Effector CD8-positive, alpha-beta T cell (primary cell): ENCODE measurements at regions not wholly inside any gene's neighbourhood (a gene's known extent, or its start where the extent isn't known, plus 50 kb on each side); places are given as distances from the start of the nearest gene placed in this dataset.

ENCODE experiments used
- DNase-seq: peaks from one replicate; lab custom pipeline; 2025; lab: John Stamatoyannopoulos, UW

GRCh38 chr20:50379049-50379990, 130.9 kb upstream of the PTPN1 start:
- DNase-seq, result no peak

GRCh38 chr20:50379991-50380696, 130.0 kb upstream of the PTPN1 start:
- DNase-seq, result no peak

- DNase-seq, result no peak
Observed at GRCh38 chr20:50380697-50381040, 129.5 kb upstream of the PTPN1 start.

DNA sequence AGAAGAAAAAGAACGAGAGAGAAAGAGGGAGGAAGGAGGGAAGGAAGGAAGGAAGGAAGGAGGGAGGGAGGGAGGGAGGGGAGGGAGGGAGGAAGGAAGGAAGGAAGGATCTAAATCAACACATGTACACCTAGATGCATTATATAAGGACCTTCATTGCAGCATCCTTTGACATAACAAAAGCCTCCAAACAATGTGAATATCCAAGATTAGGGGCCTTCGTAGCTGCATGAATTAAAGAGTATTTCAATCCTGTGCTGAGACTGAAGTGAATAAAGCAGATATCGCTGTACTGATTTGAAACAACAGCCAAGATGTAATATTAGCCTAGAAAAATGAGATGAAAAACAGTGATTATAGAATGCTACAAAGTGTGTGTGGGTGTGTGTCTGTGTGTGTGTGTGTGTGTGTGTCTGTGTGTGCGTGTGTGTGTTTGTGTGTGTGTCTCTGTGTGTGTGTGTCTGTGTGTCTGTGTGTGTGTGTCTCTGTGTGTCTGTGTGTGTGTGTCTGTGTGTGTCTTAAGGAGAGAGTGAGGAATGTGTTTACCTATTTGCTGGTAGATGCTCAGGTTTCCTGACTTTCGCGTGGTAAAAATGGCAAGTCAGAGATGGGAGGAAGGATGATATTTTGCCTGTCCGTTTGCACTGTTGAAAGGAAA, 129.0 kb upstream of the PTPN1 start:
- no peak for DNase-seq

- DNase-seq, result no peak
Observed at GRCh38 chr20:50381771-50382593, 128.2 kb upstream of the PTPN1 start.

DNA sequence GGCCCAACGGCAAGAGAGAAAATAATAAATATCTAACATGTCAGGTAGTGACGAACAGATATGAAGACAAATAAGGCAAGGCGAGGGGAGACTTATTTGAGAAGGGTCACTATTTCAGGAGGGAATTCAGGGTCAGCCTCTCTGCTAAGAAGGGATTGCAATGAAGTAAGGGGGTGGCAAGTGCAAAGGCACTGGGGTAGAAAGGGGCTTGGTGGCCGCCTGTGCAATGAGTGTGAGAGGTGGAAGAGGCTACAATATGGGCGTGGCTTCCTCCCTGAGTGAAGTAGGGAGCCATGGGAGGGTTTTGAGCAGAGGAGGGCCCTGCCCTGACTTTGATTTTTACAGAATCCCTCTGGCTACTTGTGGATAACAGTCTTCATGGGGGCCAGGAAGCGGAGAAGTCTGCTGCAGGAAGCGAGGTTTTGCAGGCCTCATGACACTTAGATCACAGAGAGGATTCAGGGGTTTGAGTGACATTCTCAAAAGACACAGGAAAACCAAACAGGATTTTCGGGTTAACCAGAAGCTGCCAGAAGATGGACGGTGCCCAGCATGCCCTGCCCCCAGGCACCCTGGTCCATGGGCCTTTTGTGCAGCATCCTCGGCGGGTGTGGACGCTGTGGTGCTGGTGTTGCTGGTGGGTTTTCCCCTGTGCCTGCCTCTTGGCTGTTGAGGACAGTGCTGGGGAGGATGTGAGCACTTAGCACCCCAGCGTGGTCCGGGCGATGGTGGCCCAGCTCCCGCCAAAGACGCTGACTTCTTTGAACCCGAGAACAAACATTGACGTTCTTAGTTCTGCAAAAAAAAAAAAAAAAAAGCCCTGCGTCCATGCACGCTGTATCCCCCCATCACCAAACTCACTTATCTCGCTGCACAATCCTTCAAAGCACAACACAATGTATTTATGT, 124.2 kb upstream of the PTPN1 start:
- peak; percentile 5 for DNase-seq

GRCh38 chr20:50386641-50386960, 123.6 kb upstream of the PTPN1 start:
- no peak for DNase-seq

GRCh38 chr20:50387218-50387995, 122.8 kb upstream of the PTPN1 start:
- no peak for DNase-seq

GRCh38 chr20:50387996-50388332, 122.2 kb upstream of the PTPN1 start:
- no peak for DNase-seq

DNA sequence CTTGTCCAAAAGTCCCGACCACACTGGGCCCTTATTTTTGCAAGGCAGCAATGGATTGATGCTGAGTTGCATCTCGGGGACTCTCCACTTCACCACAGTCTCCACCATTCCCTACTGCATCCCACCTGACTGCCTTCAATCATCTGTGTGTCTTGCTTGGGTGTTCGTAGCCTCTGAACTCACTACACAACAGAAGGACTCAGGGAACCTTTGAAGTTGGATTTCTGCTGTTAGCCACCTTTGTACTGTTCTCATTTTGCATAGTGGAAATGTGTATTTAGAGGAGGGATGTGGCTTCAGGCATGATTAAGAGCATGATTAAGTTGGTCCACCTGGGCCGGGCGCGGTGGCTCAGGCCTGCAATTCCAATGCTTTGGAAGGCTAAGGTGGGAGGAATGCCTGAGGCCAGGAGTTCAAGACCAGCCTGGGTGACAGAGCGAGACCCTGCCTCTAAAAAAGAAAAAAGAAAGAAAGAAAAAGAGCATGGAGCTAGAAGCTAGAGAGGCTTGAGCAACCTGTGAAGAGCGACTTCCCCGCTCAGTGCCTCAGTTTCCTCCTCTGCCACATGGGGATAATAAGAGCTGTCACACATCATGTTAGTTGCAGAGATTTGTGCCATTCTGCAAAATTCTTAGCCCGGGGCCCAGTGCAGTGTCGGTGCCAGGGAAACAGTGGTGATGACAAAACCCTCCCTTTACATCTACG, 121.3 kb upstream of the PTPN1 start:
- DNase-seq, result no peak

- DNase-seq, result no peak
Observed at GRCh38 chr20:50389438-50389807, 120.8 kb upstream of the PTPN1 start.

DNA sequence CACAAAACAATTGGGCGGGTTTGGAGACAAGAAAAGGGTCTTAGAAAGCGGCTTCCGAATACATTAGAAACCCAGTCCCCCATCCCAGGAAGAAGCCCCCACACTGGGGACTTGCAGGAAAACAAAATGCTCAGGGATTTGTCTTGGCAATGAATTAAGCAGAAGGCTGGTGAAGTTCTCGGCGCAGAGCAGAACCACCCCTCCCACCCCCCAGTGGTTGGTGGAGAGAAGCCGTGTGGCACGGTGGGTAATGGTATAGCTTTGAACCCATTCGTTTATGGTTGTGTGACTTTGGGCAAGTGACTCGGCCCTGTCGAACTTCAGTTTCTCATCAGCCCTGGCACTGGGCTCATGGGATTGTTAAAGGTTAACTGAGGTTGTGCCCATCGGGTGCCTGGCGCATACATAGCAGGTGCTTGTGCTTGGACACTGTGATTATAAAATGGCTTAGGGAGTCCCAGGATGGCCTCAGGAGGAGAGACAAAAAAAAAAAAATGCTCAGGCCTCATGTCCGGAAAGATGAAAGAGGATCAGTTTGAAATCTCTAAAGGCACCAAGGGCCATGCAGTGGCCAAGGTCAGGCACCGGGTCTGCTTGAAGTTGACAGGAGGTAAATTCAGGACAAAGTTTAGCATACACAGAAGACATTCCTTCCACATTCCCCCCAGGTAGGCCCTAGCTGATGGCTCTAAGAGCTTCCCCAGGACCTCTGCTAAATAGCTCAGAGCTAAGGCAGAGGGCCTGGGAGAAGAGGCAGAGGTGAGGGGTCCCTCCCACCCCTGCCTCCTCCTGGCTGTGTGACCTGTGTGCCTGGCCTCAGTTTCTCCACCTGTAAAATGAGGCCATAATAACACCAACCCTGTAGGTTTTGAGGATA, 120.1 kb upstream of the PTPN1 start:
- DNase-seq, result no peak

DNA sequence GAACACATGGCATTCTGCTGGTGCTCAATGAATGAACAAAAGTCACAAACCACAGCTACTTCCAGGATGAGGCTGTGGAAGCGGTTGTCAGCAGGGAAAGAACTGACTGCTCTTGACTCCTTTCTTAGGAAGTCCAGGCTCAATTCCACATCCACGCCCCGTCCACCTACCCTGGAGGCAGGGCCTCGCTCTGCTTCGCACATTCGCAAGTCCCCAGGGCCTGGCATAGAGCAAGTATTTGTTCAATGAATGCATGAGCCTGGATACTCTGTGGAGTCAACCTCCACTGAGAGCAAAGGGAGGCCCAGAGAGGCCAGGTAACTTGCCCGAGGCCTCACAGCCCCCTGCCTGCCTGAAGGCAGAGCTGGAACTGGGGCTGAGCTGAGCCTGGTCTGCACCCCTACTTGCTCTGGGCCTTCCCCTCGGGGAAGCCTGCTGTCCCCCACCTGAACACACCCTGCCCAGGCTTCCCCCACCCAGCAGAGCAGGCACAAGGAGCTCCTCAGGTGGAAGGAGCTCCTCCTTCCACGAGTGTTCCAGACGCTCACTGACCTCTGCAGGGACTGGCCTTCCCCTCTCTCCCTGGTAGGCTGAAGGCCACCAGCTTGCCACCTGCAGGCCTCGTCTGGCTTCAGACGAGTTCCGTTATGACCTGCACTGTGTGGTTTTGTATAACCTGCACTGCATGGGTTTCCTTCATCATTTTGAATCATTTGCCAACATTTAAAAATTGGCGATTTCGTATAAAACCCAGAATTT, 119.3 kb upstream of the PTPN1 start:
- DNase-seq, result no peak

- DNase-seq, result no peak
Observed at GRCh38 chr20:50391444-50392137, 118.6 kb upstream of the PTPN1 start.

DNA sequence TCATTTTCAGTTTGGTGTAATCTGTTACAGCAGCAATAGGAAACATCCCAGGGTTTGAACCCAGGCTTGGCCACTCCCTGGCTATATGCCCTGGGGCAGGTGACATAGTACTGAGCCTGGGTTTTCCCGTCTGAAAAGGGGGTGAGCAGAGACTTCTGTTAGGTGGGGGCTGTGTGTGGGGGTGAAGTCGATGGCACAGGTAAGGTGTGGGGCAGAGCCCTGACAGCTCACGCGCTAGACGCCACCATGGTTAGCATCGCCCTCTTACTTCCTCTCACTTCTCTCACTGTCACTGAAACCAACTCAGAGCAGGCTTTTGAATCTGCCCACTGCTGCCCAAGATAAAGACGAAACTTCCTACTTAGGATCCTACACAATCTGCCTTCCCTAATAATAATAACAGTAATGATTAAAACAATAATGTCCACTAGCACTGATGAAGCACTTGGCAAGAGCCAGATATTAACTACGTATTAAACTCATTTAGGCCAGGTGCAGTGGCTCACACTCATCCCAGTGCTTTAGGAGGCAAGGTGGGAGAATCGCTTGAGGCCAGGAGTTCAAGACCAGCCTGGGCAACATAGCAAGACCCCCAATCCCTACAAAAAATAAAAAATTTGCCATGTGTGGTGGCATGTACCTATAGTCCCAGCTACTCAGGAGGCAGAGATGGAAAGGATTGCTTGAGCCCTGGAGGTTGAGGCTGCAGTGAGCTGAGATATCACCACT, 117.9 kb upstream of the PTPN1 start:
- DNase-seq, result no peak

DNA sequence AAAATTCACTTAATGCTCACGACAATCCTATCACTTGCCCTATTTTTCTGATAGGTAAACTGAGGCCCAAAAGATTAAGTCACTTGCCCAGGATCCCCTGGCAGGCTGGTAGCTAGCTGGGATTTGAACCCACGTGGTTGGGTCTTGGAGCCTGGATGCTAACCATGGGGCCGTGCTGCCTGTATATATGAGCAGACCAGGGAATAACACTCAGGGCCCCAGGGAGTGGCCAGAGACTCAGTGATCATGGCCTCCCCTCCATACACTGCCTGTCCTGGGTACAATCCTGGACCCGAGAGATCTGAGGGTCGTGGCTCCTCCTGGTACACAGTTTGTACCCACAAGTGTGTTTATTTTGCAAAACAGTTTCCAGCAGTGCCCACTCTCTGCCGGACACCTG, 116.9 kb upstream of the PTPN1 start:
- DNase-seq, result no peak
